GM18508 (cell line): ENCODE measurements at regions not wholly inside any gene's neighbourhood (a gene's known extent, or its start where the extent isn't known, plus 50 kb on each side); places are given as distances from the start of the nearest gene placed in this dataset.

ENCODE experiments used
- ATAC-seq: cut with Tn5 transposase; IDR thresholded peaks from one replicate; pipeline ENCODE4 v1.9.1; 2021; ENCODE audit warnings: moderate number of reproducible peaks; ENCODE audit not compliant: insufficient read depth, unreplicated experiment

DNA sequence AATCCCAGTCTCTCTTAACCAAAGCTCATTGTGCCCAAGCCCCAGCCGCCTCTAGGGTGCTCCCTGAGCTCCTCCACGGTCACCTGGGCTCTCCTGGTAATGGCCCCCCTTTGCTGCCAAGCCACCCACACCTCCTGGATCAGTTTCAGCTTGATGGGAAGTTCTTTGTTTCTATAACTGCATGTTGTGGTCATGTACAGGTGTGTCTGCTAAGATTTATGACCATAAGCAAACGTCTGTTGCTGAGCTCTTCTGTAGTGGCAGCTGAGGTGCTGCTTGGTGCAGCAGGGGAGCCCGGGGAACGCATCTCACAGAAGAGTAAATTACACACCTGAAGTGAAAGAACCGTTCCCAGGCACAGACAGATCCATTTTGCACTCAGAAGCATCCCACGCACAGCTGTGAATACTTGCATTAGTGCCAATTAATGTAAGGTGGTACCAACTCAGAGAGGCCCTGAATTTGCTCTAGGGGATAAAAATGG is 194.6 kb upstream of the ARID1B start:
- no peak for ATAC-seq

DNA sequence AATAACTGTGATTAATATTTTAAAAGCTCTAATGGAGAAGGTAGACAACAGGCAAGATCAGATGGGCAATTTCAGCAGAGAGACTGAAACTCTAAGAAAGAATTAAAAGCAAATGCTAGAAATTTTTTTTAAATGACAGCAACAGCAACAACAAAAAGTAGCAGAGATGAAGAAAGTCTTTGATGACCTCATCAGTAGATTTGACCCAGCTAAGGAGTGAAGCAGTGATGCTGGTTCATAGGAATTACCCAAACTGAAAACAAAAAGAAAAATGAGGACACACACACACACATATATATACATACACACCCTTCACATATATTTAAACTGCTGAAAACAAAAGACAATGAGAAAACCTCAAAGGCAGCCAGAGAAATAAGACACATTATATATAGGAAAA is 197.6 kb upstream of the ARID1B start:
- ATAC-seq = no peak

DNA sequence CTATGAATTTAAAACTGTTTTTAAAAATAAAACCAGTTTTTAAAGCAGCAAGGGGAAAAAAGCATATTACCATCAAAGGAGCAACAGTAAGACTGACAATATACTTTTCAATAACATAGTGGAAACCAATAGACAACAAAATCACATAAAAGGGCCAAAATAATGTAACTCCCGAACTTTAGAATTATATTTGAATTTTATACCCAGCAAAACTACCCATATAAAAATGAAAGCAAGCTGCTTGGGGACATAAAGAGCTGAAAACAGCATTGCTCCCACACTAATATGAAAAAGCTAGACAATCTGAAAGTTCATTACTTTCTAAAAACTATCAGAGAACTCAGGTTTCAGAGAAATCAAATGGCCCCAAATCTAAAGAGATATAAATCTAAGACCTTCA is 199.4 kb upstream of the ARID1B start:
- ATAC-seq = no peak

DNA sequence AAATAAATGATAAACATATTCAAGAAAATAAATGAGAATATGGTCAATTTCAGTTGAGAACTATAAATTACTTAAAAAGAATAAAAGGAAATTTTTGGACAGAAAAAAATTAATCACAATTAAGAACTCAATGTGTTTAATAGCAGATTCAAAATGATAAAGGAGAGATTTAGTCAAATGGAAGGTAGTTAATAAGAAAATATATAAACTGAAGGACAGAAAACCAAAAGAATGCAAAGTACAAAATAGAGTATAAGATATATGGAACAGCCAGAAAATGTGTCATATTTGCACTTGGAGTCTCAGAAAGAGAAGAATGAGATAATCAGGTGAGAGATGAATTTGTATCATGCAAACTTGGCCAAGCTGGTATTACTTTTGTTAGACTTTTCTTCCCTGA is 201.8 kb upstream of the ARID1B start:
- ATAC-seq = no peak

DNA sequence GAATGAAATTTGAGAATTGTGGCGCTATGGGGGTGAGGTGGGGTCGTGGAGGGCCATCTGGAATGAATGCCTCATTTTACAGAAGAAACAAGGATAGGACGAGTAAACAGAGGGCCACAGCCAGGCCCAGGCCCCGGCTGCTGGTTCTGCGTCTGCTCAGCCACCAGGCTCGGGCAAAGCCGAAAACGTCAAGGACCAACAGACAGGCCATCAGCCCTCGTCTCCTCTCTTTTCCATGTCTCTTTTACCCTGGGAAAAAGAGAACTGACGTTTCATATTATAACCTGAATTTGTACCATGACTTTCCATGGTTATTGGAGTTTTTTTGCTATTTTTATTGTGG is 212.4 kb upstream of the ARID1B start:
- ATAC-seq = no peak

DNA sequence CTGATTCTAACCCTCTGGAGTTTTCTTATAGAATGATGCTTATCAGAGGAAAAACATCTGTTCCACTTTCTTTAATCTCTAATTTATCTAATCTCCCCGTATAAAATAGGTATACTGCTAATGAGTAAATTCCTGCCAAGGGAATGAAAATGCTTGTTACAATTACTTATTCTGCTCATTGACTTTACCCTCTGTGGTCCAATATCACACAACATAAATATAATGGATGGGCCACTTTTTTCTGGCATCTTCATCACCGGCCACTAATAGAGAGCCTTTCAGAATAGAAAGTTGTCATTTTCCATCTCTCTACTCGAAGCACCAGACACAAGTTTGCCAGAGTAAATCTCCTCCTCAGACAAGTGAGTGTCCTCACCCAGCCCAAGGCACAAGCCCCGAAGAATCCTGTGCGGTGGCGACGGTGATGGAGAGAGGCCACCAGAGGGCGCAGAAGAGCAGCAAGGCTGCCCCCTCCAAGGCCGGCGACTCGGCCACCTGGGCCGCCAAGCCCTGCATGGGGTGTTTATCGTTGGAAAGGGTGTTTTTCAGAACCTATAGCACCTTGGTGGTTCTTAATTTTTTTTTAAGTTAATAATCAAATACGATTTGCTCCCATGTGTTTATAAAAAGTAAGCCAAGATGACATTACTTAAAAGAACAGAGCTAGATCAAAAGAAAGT is 212.9 kb upstream of the ARID1B start:
- peak; percentile 79 for ATAC-seq

DNA sequence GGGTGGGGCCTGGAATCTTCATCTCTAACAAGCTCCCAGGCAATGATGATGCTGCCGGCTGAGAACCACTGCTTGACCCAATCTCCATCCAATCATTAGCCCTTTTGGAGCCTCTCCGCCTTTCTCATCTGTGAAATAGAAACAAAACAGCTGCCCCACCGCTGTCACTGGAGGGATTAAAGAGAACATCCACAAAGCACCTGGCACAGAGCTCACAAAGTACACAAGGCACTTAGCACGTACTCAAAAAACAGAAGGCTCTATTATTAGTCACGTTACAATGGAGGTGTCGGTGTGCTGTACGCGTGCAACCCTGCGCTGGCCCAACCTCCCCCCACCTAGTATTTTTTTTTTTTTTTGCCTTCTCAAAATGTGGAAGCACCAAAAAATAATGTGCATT is 213.5 kb upstream of the ARID1B start:
- no peak for ATAC-seq

DNA sequence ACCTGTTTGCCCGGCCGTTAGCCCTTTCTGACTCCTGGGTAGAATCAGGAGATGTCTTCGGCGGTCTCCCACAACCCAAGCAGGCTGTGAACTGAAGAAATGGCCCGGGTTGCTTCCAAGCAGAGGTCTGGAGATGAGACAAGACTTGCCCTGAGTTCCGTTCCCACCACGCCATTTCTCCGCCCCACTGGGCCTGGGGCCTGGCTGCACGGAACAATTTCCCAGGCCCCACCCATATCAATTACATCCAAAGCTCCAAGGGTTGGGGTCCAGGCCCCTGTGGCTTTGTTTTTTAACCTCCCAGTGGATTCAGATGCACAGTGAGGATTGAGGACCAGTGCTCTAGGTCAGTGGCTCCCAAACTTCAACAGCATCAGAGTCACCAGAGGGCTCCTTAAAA is 214.5 kb upstream of the ARID1B start:
- ATAC-seq = no peak

DNA sequence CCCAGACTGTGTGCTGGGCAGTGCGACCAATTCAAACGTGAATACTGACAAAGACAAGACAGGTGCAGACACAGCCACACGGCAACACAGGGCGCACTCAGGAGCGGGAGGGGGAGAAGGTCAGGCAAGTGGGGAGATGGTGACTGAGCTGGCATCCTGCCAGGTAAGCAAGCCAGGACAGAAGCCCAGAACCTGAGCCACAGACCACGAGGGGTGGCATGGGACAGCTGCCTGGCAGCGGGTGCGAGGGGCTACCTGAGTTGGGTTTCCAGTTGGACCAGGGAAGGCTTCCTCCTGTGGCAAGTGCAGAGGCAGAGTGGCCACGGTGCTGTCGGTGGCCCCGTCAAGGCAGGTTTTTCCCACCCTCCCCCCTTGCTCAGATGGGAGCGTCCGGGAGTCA is 215.2 kb upstream of the ARID1B start:
- no peak for ATAC-seq

DNA sequence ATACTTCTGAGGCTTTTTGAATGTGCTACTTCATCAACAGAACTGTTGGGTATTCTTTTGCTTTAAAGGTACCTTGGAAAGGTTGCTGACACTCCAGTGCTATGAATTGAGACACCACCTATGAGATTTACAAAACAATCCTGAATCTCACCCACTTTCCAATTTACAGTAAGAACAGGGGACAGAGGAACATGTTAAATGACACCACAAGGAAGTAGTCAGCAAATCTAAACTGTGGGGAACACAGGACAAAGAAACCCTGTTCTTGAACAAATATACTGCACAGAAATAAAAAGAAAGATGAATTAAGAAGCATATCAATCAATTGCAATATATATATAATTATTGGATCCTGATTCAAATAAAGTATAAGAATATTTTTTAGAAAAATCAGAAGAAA is 216.7 kb upstream of the ARID1B start:
- ATAC-seq = no peak

DNA sequence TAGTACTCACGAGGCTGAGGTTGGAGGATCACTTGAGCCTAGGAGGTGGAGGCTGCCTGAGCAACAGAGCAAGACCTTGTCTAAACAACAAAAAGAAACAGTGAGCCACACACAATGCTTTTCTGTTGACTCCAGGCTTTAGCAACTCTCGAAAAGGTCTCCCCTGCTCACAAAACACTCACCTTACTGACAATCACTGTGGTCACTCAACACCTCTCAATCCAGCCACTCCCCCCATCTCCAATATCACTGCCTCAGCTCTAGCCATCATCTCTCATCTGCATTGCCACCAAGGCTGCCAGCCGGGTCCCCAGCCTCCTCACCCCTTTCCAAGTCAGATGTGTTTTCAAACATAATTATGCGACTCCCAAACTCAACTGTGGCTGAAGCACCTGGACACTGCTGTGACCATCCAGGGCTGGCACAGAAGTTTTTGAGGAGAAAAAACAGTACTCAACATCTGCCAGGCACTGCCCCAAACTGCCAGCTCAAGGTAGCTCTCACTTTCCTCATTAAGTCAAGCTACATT is 218.0 kb upstream of the ARID1B start:
- ATAC-seq = no peak

DNA sequence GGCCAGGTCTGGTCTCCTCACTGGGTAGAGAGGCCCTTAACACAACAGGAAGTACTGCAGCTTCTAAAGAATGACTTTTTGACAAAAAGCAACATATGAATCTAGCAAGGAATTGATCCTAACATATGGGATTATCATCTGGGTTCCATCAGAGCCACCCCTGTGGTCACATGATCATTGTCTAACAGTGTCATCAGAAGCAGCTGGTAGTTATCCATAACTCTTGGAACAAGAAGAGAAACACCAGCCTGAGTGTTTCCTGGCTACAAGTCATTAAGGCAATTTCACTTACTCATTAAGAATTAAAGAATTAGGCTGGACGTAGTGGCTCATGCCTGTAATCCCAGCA is 219.3 kb upstream of the ARID1B start:
- ATAC-seq = no peak

DNA sequence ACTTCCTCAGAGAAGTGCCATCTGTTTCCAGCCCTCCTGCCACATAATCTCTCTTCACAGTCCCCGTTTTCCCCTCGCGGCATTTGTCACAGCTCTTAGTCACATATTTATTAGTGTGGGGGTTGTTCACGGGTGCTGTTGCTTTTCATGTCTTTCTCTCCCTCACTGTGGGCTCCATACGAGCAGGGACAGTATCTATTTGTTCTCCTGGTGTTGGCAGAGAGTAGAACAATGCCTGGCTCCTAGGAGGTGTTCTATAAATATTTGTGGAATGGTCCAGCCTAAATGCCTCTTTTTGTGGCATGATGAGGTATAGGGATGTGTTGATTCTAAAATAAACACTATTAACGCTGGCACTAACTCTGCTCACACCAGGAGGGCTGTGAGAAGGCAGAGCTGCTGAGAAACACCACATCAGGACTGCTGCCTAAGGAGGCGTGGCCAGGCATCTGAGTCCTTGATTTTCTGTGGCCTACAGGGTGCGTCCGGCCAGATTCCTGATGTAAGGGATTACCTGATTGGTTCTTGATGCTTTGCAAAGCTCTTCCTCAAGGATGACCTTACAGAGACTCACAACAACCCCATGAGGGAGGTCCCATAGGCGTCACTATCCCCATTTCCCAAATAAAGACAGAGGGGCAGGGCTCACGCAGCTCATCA is 219.8 kb upstream of the ARID1B start:
- no peak for ATAC-seq

DNA sequence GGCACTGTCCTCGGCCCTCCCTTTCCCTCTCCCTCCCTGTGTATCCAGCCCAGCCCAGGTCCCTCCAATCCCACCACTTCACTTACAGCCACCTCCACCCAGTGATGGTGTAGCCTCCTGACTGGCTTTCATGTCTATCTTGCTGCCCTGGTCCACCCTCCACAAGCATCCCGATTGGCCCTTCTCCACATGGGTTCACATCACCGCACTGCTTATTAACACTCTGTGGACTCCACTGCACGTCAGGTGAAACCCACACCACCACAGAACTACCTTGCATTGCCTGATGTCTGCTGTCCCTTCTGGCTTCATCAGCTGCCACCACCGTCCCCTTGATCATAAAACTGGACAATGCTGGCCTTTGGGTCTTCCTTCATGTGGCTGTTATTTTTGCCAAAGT is 220.4 kb upstream of the ARID1B start:
- no peak for ATAC-seq

DNA sequence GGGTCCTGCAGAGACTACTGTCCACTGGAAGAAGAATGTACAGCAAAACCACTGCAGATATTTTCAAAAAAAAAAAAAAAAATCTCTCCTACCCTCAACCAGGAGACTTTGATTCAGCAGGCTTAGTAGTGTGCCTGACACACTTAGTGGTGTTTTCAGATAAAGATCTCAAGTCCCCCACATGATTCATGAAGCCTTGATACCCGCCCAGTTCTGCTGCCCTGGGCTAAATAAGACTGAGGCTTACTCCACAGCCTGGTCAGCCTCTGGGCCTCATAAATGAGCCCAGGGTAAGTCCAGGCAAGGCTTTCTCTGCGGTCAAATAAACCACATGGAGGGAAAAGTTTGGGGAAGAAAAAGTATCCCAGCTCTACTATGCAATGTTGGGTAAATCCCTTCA is 222.1 kb upstream of the ARID1B start:
- ATAC-seq = no peak

DNA sequence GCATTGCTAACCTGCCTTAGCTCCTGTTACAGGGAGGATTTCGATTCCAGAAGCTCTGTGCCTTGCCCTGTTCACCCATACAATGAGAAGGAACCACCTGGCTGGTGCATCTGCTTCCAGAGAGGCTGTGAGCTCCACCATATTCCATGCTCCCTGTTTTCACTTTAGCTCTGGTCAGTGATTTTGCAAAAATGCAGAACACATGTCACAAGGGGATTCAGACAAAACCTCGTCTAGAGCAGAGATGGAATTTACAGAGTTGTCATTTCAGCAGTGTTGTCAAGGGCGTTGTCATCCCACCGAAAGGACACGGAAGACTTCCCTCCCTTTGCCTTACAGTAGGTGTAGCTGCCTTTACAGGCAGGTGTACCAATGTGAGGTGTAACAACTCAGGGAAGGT is 223.0 kb upstream of the ARID1B start:
- no peak for ATAC-seq

DNA sequence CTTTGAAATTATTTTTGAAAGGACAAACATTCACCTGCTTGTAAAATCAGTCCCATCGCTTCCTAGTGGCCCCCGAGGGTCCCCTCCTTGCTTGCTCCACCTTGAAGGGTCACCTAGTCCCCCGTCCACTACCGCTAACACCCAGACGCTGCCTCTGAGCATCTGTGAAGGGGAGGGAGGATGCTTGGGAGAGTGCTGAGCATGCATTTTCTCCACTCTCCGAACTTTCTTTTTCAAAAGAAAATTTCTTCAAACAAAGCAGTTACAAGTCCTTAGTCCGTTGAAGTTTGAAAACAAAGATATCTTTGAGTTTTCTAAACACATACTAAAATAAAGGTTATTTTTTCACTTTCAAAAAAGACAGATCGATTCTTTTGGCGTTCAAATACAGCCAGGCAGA is 224.3 kb upstream of the ARID1B start:
- no peak for ATAC-seq

DNA sequence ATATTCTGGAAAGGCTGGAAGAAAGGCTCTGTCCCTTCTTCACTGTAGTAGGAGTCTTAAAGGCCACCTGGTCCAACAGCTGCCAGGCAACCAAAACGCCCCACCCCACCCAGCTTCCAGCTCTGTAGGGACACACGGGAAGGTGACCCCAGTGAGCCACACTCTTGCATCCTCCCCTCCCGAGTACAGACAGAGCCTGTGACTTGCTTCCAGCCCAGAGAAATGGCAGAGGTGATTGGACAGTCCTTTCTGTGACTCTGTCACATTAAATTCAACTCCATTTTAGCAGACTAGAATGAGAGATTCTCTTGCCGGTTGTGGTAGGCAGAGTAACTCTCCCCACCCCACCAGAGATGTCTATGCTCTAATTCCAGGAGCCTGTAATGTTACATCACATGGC is 226.2 kb upstream of the ARID1B start:
- no peak for ATAC-seq

DNA sequence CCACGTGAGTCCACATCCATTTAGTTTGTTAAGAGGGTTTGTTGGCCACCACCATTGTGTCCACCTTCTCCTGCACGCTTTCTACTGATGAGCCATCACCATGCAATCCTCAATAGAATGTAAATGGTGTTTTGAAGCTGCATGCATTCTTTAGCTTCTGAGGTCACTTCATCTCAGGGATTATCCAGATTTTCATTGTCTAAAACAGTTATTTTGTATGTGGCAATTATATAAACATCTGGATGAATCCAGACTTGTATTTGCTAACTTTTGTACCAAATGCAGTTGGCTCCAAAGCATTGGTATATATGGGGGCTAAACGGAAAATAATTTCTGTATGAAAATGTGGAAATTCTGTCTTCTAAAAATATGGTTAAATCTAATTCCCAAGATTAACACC is 231.2 kb upstream of the ARID1B start:
- ATAC-seq = no peak

DNA sequence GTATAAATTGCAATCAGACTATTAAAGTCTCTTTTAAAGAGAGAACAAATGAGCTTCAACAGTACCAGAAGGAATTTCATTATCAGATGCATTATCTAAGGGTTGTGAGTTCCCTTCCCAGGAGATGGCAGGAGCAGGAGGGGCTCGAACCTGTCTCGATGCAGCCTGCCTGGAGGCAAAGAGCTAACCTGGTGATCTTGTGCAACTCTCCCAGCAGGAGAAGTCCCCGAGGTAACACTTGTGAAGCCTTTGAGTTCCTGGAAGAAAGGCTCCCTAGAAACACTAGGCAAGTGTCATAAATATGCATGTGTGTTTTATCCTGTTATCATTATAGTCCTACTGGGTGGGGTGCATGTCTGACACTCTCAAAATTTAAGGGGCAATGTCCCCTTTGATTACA is 232.2 kb upstream of the ARID1B start:
- ATAC-seq = no peak

DNA sequence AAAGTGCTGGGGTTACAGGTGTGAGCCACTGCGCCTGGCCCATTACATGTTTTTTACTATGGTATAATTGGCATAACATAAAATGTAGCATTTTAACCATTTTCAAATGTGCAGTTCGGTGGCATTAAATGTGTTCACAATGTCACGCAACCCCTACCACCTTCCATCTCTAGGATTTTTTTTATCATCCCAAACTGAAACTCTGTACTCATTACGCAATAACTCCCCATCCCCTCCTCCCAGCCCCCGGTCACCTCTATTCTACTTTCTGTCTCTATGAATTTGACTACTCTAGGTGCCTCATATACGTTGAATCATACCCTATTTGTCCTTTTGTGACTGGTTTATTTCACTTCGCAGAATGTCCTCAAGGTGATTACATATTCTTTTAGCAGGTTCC is 233.1 kb upstream of the ARID1B start:
- no peak for ATAC-seq

DNA sequence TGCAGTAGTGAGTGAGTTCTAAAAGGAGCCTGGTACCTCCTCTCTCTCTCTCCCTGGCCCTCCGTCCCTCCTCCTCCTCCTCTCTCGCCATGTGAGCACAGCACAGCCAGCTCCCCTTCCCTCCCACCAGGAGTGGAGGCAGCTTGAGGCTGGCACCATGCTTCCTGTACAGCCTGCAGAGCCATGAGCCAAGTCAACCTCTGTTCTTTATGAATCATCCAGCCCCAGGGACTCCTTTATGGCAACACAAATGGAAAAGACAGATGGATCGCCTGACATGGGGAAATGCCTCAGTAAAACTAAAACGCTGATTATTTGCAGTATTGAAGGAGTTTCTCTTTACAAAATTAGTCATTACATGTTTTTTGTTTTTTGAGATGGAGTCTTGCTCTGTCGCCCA is 233.7 kb upstream of the ARID1B start:
- ATAC-seq = no peak
